ENCODE measurements at regions not wholly inside any gene's neighbourhood (a gene's known extent, or its start where the extent isn't known, plus 50 kb on each side); places are given as distances from the start of the nearest gene placed in this dataset.
"Not testable (repeated sequence)": the region's sequence is repeated elsewhere in the genome, so short reads cannot be mapped to it uniquely, and the experiment has no call there.

- intact Hi-C loops (cut with DNase I) = no loop called here
- DNase-seq = no peak
Measured at GRCh38 chr16:6835941-6836340, 496.7 kb upstream of the RBFOX1 start.

- intact Hi-C loops (cut with DNase I) = no loop called here
- no peak for DNase-seq
Measured at GRCh38 chr16:6835516-6835915, 497.1 kb upstream of the RBFOX1 start.

DNA sequence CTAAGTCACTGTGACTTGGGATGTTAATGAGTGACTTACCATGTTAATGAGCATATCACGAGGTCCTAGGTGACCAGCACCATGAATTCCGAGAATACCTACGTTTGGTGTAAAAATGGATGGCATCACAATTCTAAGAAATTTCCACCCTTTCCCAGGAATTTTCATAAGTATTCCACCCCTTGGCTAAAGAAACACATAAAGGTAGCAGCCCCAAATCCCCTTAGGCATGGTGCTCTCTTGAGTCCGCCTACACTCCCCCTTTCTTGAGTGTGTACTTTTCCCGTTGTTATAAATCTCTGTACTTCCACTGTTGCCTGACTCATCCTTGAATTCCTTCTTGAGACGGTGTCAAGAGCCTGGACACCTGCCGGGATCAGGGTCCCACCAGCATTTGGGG lies 504.0 kb upstream of the RBFOX1 start:
- DNase-seq = no peak
- intact Hi-C loops (cut with DNase I) = no loop called here

GRCh38 chr16:6827931-6828330 lies 504.7 kb upstream of the RBFOX1 start:
- DNase-seq = no peak
- intact Hi-C loops (cut with DNase I) = no loop called here

DNA sequence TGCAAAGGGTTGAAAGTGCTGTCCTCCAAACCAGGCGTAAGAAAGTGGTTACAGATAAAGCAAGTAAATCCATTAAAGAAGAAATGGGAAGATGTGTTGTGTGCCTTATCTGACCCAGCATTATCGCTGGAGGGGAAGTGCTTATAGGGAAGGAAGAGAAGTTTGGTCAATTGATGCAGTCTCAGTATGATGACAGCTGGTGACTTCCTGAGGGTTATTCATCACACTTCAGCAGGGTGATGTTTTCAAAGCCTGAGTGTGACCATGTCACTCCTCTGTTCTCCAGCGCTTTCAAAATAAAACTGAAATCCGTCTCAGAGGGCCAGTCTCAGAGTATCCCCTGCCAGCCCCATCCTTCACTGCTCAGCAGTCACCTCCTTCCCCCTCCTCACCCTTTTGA lies 505.4 kb upstream of the RBFOX1 start:
- no peak for DNase-seq
- intact Hi-C loops (cut with DNase I) = no loop called here

- intact Hi-C loops (cut with DNase I) = no loop called here
Measured at GRCh38 chr16:6822041-6822440, 510.6 kb upstream of the RBFOX1 start.

GRCh38 chr16:6804461-6804860 lies 528.2 kb upstream of the RBFOX1 start:
- DNase-seq = peak in 6 of 42 donors; percentile 12 to 35 (median 22)
- intact Hi-C loops (cut with DNase I) = no loop called here

More at GRCh38 chr16:6822041-6822440, 510.6 kb upstream of the RBFOX1 start:
- DNase-seq = no peak

GRCh38 chr16:6803176-6803575 lies 529.5 kb upstream of the RBFOX1 start:
- intact Hi-C loops (cut with DNase I) = no loop called here
- peak in 2 of 42 donors; percentile 2 to 10 for DNase-seq

DNA sequence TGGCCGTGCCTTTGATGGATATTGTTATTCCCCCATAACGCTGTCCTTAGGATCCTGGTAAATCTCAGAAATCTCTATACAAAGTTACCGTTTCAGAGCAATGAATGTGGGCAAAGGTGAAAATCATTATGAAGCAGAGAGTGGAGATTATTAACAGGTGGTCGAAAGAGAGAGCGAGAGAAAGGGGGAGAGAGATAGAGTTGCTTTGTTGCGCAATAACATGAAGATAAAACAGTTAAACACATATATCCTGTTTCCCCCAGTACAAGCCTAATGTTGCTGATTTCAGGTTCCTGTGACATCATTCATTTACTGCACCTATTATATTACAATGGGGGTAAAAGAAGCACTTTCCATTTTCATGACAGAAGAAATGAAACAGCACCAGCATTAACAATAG lies 535.4 kb upstream of the RBFOX1 start:
- intact Hi-C loops (cut with DNase I) = no loop called here
- no peak for DNase-seq

DNA sequence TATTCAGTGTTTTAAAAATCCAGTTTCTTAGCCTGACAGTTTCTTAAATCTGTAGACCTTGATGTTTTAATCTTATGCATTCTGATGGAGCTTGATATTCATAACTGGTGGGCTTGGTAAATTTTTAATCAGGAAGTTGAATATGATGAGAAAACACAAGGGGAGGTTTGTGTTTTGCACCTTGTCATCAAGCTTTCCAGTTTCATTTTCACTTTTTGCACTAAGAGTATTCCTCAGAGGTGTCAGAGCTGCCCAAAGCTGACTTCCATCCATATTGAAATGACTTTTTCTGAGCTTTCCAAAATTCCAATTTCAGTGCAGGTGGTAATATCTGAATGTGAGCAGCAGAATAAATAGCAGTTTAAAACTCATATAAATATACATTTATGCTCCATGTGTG lies 555.0 kb upstream of the RBFOX1 start:
- DNase-seq = no peak
- intact Hi-C loops (cut with DNase I) = no loop called here

GRCh38 chr16:6775712-6776111 lies 556.9 kb upstream of the RBFOX1 start:
- DNase-seq = no peak
- intact Hi-C loops (cut with DNase I) = no loop called here

- no peak for DNase-seq
- intact Hi-C loops (cut with DNase I) = no loop called here
Measured at GRCh38 chr16:6771956-6772355, 560.7 kb upstream of the RBFOX1 start.

DNA sequence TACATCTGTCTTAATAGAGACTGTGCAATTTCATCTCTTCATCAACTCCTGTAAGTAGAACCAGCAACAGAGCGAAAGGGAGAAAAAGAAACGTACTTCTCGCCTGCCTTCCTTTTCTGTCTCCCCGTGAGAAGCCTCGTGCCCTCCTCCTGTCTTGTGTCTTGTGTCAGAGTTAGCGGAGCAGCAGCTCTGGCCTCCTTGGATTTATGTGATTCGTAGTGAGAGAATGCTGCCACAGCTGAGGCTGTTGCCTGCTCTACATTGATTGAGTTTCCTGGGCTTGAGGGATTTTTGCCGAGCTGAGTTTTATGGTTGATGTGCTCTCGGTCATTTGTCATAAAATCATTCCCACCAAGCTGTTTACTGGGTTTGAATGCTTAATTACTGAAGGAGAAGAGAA lies 579.1 kb upstream of the RBFOX1 start:
- peak in 32 of 42 donors; percentile 5 to 71 (median 36) for DNase-seq
- intact Hi-C loops (cut with DNase I) = no loop called here

DNA sequence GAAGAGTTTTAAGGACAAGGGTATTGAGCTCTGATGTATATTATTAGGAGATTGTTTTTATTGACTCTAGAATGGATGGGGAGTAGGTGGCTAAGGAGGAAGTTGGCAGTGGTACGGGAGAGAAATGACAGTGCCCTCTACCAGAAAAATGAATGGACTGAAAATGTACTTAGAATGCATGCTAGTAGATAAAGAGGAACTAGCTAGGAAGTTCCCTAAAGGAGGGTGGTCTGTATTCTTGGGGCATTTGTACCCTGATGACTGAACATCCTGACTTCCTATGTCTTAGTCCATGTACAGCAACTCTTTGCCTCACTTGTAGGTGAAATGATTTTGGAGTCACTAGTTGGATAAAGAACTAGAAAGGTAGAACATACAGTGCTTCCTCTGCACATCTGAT lies 581.5 kb upstream of the RBFOX1 start:
- intact Hi-C loops (cut with DNase I) = no loop called here
- DNase-seq = no peak

GRCh38 chr16:6749698-6750097 lies 582.9 kb upstream of the RBFOX1 start:
- intact Hi-C loops (cut with DNase I) = no loop called here
- no peak for DNase-seq

DNA sequence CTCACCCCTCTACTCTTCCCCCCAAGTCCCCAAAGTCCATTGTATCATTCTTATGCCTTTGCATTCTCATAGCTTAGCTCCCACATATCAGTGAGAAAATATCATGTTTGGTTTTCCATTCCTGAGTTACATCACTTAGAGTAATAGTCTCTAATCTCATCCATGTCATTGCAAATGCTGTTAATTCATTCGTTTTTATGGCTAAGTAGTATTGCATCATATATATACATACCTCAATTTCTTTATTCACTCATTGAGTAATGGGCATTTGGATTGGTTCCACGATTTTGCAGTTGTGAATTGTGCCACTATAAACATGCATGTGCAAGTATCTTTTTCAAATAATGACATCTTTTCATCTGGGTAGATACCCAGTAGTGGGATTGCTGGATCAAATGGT lies 596.3 kb upstream of the RBFOX1 start:
- DNase-seq; intact Hi-C loops (cut with DNase I): not testable (repeated sequence)

DNA sequence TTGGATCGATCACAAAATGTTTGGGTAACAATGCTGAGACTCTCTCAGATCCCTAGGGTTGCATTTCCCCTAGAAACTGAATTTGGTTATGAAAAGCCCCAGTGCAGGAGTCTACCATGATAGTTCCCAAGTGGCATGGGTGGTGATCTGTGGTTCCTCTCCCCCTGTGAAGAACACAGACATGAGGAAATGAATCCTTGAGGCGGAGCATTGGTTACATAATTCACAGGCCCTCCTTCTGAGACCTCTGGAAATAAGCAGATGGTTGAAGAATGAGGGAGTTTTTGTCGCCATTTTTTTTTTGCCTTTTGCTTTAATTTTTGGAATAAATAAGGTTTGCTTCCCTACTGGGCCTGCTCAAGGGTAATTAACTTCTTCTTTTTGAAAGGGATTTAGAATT lies 597.0 kb upstream of the RBFOX1 start:
- no peak for DNase-seq
- intact Hi-C loops (cut with DNase I) = no loop called here

GRCh38 chr16:6732166-6732565 lies 600.5 kb upstream of the RBFOX1 start:
- intact Hi-C loops (cut with DNase I) = no loop called here
- peak in 1 of 42 donors; percentile 17 for DNase-seq

DNA sequence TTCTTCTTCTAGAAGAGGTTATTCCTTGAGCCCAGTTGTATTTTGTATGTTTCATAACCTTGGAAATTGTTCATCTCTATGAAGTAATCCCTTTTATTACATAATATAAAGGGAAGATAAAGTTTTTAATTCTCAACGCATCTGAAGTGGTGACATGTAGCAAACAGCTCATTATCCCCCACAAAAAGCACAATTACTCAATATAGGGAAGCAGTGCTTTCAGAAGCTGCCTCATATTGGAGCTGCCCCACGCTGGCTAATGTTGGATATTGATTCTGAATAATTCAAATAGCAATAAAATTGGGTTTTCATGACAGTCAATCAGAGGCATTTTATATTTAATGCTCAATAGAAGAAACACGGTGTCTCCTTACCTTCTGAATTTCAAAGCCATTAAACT lies 604.3 kb upstream of the RBFOX1 start:
- intact Hi-C loops (cut with DNase I) = no loop called here
- DNase-seq = peak in 8 of 42 donors; percentile 13 to 67 (median 31)

GRCh38 chr16:6726621-6727020 lies 606.0 kb upstream of the RBFOX1 start:
- intact Hi-C loops (cut with DNase I) = no loop called here
- peak in 18 of 42 donors; percentile 6 to 61 (median 34) for DNase-seq

GRCh38 chr16:6725634-6726331 lies 606.9 kb upstream of the RBFOX1 start:
- intact Hi-C loops (cut with DNase I) = no loop called here
- peak in 9 of 42 donors; percentile 17 to 54 (median 33) for DNase-seq
